PC-9 (cell line): ENCODE measurements at regions not wholly inside any gene's neighbourhood (a gene's known extent, or its start where the extent isn't known, plus 50 kb on each side); places are given as distances from the start of the nearest gene placed in this dataset.

ENCODE experiments used
- EZH2 ChIP-seq: fragments of 200-600 bp; sonication (generic); IDR thresholded peaks from 2 replicates; pipeline ENCODE4 v1.8.0; 2017; ENCODE audit warnings: antibody characterized with exemption, low read depth
- TF ChIP-seq, protein P1 (sequence below): fragments of 200-600 bp; sonication (generic); conservative IDR thresholded peaks from 2 replicates; pipeline ENCODE4 v1.6.1; 2017; ENCODE audit warnings: mixed run types, antibody characterized with exemption, mild to moderate bottlenecking, moderate library complexity

DNA sequence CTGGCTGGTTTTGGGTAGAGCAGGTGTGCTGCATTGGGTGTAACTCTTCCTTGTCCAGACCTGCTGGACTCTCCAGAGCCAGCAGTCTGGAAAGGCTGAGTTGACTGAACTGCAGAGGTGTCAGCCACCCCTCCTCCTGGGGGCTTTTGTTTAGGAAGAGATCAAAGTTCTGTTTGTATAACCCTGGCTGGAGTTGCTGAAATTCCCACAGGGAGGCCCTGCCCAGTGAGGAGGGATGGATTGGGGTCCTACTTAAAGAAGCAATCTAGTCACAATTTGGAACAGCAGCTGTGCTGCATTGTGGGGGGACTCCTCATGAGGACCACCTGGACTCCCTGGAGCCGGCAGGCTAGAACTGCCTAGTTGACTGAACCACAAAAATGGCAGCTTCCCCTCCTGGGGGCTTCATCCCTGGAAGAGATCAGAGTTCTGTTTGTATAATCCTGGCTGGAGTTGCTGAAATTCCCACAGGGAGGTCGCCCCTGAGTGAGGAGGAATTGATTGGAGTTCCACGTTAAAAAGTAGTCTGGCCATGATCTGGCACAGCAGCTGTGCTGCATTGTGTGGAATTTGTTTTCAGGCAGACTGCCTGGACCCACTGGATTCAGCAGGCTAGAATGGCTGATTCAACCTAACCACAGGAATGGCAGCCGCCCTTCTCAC, 264.9 kb upstream of the ZC4H2 start:
- TF ChIP-seq, protein P1, sequence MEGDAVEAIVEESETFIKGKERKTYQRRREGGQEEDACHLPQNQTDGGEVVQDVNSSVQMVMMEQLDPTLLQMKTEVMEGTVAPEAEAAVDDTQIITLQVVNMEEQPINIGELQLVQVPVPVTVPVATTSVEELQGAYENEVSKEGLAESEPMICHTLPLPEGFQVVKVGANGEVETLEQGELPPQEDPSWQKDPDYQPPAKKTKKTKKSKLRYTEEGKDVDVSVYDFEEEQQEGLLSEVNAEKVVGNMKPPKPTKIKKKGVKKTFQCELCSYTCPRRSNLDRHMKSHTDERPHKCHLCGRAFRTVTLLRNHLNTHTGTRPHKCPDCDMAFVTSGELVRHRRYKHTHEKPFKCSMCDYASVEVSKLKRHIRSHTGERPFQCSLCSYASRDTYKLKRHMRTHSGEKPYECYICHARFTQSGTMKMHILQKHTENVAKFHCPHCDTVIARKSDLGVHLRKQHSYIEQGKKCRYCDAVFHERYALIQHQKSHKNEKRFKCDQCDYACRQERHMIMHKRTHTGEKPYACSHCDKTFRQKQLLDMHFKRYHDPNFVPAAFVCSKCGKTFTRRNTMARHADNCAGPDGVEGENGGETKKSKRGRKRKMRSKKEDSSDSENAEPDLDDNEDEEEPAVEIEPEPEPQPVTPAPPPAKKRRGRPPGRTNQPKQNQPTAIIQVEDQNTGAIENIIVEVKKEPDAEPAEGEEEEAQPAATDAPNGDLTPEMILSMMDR, result no peak
- TF ChIP-seq EZH2, result no peak
